Cardiac septum (tissue), 1 donor: ENCODE measurements at regions not wholly inside any gene's neighbourhood (a gene's known extent, or its start where the extent isn't known, plus 50 kb on each side); places are given as distances from the start of the nearest gene placed in this dataset.

Source experiments
- DNase-seq: peaks from one replicate; pipeline ENCODE4 v3.0.0-alpha.2; 2020; ENCODE audit warnings: low spot score
- intact Hi-C: fragments of 100-400 bp; cut with DNase I; formaldehyde crosslinking; loops from one replicate; pipeline ENCODE4 v1.14.0; 2022
- donor health status: DM: no; HTN: no; CAD: no.

DNA sequence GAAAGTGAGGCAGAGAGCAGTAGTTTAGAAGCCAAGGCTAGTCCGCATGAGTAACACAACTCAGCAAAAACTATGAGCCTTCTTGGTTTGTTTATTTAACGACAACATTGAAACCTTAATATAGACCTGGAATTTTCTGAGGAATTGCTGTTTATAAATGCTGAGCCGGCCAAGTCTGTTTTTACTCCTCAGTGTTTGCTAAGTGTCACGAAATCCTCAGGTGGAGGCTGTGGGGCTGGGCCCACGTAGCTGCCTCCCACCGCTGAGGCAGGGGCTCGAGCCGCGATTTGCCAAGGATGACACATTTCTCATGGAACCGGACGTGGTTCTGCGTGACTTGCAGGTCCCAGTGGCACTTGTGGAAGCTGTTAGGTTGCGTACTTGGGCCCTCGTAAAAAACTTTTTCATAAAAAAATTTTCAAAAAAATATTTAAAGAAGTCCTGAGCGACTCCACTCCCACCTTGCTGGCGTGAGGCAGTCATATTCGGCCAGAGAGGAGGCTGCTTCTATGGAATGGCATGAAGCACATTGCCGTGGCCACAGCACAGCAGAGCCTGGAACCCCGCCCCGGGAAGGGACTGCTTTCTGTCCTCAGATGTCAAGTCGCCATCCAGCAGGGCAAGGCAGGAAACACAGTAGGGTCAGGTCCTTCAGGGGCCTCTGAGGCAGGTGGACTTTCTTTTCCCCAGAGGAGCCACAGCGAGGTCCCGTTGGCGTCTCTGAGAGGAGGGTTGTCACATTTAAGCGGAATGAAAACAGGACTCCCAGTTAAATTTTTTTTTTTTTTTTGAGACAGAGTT lies 64.8 kb upstream of the PCSK6 start:
- intact Hi-C loops: no loop called here
- peak; percentile 68 for DNase-seq

DNA sequence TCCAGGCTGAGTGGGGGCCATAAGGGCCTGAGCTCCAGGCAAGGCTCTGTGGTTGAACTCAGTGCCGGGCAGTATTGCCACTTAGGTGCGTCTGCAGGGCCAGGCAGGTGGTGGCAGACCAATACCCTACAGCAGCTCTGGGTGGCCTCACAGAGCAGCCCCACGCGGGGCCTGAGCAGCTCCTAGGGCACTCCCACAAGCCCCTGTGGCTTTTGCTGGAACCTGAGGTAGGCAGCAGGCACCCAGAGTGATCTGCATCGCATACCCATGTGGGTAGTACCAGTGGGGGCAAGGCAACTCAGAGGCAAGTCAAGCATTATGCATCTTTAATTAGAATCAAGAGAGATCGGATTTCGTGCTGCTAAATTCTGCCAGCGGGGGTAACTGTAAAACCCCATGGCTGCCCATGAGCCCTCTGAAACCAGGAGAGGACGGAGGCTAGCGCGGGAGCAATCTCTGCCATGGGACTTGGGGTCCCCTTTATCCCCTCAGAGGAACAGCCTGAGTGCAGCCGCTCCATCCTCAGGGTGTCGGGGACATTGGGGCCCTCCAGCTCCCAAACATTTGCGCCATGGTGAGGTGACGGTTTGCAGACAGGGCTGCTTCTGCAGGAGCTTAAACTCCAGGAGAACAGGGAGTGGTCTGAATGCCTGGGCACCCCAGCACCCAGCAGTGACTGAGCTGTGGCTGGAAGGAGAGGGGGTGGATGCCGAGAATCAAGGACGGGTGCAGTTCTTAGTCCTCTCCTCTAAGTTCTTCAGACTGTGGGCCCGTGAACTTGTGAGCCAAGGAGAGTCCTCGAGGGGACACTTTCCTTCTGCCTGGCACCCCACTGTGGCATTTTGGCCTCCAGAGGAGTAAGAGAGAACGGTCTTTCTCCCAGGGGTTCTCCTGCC lies 62.4 kb upstream of the PCSK6 start:
- DNase-seq: no peak
- intact Hi-C loops: no loop called here

DNA sequence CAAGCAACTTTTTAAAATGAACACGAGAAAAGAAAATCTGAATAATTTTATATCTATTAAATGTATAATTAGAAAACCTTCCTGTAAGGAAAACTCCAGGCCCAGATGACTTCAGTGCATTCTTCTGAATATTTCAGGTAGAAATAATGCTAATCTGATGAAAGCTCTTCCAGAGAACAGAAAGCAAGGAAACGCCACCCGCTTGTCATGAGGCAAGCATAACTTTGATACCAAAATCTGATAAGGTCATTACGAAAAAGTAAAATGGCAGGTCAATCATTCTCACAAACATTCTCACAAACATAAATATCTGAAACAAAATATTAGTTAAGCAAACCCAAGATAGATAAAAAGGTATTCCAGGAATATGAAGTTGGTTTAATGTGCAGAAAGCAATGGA lies 60.6 kb upstream of the PCSK6 start:
- DNase-seq: no peak
- intact Hi-C loops: no loop called here

DNA sequence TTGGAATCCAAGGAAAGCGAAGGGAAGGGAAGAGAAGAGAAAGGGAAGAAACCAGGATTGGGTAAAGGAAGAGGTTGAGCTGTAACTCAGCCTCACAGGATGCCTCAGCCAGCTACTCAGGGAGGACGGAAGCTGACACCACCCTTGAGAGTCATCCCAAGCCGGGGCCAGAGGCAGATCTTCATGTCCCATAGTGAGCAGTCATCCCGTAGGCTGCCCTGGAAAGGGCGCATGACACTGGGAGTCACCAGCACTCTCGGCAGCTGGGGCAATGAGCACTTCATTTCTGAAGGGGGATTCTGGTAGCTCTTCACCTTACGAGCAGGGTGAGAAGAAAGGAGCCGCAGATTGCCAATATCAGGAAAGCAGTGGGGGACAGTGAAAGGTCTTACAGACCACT lies 60.1 kb upstream of the PCSK6 start:
- intact Hi-C loops: no loop called here
- peak; percentile 47 for DNase-seq

DNA sequence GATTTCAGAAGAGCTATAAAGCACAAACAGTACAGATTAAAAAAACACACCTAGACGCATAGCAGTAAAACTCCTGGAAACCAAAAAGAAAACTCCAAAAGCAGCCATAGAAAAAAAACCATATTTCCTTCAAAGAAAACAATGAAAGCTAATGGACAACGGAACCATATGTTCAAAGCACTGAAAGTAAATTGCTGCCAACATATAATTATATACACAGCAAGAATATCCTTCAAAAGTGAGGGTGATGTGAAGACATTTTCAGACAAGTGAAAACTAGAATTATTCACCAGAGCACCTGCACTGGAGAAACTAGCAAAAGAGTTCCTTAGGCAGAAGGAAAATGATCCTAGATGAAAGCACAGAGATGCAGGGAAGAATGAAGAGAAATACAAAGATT lies 58.2 kb upstream of the PCSK6 start:
- intact Hi-C loops: no loop called here
- no peak for DNase-seq

DNA sequence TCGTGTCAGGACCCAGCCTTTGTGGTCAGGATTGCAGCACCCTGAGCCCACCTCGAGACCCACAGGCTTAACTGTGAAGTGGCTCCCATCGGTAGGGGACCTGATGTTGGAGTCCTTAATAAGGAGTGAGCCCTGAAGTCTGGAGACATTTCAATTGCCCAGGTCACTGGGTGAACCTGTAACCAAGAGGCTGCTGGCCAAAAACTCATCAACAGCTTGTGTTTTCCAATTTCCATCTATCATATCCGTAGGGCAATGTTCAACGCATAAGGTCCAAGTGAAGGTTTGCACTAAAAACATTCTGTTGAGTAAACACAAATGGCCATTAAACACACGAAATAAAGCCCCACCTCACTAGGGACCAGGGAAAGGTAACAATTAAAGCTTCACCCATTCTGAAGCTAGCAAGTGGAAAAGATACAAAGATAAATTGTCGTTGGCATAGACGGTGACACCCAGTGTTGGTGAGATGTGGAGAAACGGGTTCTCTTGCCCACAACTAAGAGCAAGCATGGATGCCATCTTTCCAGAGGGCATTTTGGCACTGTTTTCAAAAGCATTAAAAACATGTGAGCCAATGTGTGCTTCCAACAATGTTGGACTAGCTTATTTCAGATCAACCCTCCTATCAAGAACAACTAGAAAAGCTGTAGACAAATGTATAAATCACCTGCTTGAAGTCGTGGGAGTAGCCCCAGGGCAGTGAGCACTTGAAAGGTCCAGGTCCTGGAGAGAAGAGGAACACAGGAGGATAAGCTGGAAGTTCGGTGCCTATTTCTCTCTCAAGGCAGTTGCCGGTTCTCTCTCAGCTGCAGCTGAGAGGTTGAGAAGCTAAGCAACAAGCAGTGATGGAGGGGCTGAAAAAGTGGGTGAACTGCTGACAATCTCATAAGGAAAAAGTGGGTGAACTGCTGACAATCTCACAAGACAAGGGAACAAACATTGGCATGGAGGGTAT lies 56.3 kb upstream of the PCSK6 start:
- DNase-seq: peak; percentile 69
- intact Hi-C loops: no loop called here

DNA sequence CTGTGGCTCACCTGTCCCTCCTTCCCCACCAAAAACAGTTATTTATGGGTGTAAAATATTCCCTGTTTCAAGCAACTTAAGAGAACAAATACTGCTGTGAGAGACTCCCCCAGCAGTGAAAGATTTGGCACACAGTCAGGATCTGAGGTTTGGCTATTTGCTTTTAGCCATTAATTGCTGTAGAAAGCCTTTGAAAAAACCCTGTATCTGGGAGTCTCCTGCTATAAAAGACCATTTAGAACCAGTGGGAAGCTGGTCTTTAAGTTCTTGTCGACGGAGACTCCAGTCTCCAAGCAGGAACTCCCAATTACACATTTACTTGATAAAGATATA lies 55.1 kb upstream of the PCSK6 start:
- DNase-seq: no peak
- intact Hi-C loops: no loop called here

DNA sequence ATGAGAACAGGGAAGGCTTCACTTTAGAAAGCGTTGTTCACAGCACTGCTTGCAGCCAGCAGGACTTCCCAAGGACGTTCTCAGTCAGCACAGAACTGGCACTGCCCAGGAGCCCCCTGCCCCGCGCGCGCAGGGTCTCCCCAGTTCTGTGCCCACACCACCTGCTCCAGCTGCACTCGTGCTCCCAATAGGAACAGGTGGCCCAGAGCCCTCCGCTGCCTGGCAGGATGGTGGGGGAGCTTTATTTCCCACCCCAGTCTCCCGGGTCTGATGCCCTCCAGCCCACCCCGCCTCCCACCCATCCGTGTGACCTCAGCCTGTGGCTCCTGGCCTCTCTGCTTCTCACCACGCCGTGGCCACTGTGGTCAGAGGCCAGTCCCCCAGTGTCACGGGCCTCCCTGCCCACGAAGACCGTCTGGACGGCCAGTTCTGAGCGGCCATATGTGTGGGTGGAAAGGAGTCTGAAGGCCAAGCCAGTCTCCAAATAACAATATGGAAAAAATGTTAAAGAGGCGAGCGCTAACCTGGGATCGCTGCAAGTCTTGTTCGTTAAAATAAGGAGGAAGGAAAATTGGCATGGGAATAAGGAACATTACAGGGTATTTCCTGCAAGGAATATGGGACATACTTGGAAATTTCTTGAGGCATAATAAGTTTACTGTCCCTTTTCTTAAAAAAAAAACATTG lies 54.6 kb upstream of the PCSK6 start:
- intact Hi-C loops: no loop called here
- peak; percentile 71 for DNase-seq

DNA sequence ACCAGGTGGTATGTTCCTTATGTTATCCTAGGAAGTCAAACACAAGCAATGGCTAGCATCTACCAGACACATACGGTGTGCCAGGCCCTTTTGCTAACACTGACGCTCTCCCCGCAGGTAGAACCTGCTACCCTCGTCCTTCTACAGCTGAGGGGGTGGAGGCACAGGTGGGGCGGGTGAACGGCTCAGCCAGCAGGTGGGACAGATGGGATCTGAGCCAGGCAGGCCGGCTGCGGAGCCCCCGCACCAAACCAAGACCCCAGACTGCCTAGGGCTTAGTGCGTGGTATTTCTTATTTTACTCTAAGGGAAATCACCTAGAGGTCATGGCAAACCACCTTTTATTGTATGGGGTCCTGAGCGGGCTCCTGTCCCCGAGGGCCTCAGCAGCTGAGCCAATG lies 53.9 kb upstream of the PCSK6 start:
- DNase-seq: peak; percentile 47
- intact Hi-C loops: no loop called here

DNA sequence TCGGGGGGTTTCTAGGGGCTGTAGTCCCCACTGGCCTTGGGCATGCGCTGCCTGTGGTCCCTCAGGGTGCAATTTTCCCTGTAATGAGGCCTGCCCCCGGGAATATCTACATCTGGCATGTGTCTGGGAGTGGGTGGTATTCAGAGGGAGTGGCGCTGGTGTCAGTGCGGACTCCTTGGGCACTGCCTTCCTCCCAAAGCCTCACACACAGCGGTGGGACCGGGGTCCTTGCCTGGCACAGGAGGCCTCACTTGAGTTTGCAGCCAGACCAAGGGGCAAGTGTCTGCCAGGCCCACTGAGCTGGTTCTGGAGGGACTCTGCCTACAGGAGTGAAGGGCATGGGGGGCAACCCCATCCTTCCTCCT lies 53.5 kb upstream of the PCSK6 start:
- intact Hi-C loops: no loop called here
- DNase-seq: peak; percentile 47

DNA sequence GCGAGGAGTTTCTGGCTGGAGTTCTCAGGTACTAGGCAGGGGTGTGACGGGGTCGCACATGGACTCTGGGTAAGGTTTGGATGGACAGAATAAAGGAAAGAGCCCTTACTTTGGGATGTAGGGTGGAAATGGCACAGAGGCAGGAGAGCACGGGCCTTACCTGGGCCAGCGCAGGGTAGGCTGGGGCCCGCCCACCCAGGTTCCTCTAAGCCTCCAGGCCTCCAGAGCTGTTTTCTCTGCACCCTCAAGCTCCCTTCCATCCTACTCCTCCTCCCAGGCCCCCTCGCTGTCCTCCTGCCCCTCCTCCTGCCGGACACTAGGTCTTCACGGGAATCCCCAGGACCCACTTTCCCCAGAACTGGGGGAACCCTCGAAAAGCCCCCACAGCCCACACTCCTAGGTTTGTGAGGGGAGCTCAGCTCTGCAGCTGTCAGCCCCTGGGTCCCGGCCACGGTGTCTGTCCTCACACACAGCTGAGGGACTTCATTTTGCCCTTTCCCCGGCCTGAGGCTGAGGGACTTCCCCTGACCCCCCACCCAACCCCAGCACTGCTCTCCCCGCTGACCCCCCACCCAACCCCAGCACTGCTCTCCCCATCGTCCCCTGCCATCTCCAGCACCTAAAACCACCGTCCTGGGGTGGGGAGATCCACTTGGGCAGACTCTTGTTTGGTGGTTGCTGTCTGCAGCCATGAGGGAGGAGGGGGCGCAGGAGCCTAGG lies 53.0 kb upstream of the PCSK6 start:
- intact Hi-C loops: no loop called here
- no peak for DNase-seq

DNA sequence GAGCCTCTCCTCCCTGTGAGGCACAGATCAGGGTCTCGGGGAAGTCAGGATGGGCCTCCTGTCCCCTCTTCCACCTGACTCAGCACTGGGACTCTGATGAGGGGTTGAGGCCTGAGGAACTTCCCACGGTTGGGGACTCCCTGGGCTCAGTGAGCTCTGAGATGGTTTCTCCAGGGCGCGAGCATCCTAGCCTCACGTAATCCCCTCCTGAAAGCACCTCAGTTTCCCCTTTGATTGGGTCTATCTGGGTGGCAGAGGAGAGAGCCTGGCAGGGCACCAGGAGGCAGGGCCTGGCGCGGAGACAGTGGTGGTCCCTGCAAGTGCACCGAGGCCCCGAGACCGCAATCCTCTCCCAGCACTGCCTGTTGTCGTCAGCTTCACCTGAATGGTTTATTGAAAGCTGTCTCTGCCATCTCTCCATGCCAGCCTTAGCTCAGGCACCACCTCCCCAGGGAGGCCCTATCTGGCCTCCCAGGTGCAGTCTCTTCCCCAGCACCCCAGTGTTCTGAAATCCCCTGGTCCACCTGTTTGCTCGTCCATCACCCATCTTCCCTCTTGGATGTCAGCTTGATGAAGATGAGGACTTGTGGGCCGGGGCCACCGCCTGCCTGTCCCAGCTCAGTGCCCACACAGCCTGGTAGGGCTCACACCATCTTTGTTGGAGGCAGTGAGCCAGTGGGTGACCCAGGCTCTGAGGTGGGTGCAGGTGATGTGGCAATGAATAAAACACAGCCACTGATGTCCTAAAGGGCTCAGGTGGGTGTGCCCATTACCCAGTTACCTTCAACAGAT lies 52.2 kb upstream of the PCSK6 start:
- intact Hi-C loops: no loop called here
- no peak for DNase-seq

DNA sequence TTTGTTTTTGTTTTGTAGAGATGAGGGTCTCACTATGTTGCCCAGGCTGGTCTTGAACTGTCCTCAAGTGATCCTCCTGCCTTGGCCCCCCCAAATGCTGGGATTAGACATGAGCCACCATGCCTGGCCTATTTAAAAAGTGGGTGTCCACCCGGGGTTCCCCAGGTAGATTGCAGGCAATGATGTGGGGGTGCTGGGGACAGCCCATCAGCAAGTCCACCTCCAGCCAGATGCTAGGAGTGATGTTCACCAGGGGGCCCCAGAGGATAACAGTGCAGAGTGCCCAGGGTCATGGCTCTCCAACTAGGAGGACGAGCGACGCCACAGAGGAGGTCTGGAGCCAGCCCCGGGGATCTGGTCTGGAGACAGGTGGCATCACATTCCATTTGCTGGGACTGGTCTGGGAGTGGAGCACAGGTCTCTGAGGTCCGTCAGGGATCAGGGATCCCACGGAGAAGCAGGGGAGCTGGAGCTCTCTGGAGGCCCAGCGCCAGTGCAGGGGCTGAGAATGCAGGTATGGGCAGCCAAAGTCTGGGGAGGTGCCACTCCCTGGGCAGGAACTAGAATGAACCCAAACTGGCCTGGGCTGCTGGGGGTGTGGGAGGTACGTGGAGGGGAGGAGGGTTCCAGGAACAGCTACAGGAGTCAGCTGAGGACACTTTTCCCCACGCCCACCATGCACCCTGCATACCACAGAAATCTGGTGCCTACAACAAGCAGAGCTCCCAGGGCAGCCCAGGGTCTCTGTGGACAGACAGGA lies 51.2 kb upstream of the PCSK6 start:
- intact Hi-C loops: no loop called here
- peak; percentile 72 for DNase-seq

DNA sequence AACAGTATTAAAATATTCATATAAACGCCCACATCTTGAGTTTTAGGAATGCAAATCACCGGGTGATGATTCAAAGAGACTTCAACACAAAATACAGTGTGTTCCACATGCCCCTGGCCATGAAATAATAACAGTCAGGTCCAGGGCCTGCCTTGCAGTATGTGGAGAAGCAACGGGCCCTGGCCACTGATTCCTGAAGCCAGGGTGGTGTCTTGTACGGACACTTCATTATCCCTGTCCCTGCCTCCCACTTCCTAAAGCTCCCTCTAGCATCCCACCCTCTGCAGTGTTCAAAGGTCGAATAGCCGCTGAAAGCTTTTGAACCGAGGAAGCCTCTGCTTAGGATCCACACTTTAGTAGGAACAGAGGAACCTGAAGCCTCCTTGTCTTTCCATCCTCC lies 50.4 kb upstream of the PCSK6 start:
- DNase-seq: peak; percentile 29
- intact Hi-C loops: no loop called here

DNA sequence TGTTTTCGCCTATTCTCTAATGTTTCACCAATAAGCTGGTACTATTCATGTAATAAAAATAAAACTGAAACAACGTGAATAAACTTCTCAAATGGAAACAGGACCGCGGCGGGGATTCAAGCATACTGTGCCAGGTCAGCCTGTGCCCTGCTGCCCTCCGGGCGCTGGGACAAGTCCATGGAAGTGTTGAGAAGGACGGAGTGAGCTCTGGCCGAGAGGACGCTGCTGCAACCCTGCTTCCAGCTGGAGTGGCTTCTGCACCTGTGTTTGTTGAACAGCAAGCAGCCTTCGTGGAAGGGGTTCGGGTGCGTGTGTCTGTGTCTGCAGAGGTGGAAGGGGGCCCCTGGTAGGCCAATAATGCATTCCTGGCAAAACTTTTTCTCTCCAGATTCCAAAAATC lies 50.0 kb upstream of the PCSK6 start:
- intact Hi-C loops: no loop called here
- no peak for DNase-seq
